ENCODE measurements at regions not wholly inside any gene's neighbourhood (a gene's known extent, or its start where the extent isn't known, plus 50 kb on each side); places are given as distances from the start of the nearest gene placed in this dataset.
"Not testable (repeated sequence)": the region's sequence is repeated elsewhere in the genome, so short reads cannot be mapped to it uniquely, and the experiment has no call there.

DNA sequence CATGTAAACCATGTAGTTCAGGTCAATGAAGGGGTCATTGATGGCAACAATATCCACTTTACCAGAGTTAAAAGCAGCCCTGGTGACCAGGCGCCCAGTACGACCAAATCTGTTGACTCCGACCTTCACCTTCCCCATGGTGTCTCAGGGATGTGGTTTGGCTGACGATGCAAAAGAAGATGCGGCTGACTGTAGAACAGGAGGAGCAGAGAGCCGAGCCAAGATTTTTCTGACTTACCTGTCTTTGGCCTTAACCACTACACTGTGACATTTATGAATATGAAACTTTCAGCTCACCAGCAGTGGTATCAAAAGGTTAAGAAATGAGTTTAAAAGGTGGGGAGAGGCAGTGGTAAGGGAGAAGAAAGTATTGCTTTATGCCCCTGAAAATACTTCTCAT, 309.8 kb downstream of the BCOR start:
- Histone ChIP-seq H3K36me3 (ENCODE audit: control insufficient read depth, insufficient read depth, low read length) (no peaks in the 10 kb centered on the region), H3K4me1 (ENCODE audit: control insufficient read depth, insufficient read depth, low read length, poor library complexity, severe bottlenecking) (no peaks in the 10 kb centered on the region), H3K27ac (ENCODE audit: low read depth, low read length, severe bottlenecking) (no peak overlapping the region), H3K4me3 (ENCODE audit: extremely low read depth, insufficient read depth, low read length, poor library complexity, severe bottlenecking) (no peak overlapping the region), H3K9me3 (ENCODE audit: control insufficient read depth, low read length) (no peaks in the 10 kb centered on the region)
- WGBS, 2 experiments (ENCODE audit: insufficient coverage in 2 of 2): 80% methylated on average over 1 of the region's 6 CpGs; no CpG with 5 or more reads in 1 of the 2 experiments

DNA sequence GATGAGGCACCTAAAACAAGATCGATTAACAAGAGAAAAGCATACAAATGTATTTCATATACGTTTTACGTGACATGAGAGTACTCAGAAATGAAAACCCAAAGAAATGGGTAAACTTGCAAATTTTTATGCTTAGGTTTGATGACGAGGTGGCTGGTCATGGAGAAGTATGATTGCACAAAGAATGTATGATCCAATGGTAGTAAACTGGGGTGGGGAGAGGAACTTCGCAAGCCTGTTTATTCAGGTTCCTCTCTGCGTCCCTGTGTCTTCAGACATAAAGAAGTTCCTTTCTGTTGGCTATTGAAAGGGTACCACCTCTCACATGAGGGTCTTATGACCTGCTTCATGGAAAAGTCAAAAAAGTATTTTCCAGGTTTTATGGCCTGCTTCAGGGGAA, 309.2 kb downstream of the BCOR start:
- Histone ChIP-seq H3K4me1 (ENCODE audit: control insufficient read depth, insufficient read depth, low read length, poor library complexity, severe bottlenecking) (no peaks in the 10 kb centered on the region), H3K9me3 (ENCODE audit: control insufficient read depth, low read length) (no peaks in the 10 kb centered on the region), H3K4me3 (ENCODE audit: extremely low read depth, insufficient read depth, low read length, poor library complexity, severe bottlenecking) (no peak overlapping the region), H3K36me3 (ENCODE audit: control insufficient read depth, insufficient read depth, low read length) (no peaks in the 10 kb centered on the region), H3K27ac (ENCODE audit: low read depth, low read length, severe bottlenecking) (no peak overlapping the region)
- 94 to 97% methylated on average over 3 to 4 of the region's 6 CpGs for WGBS, 2 experiments (ENCODE audit: insufficient coverage in 2 of 2)

DNA sequence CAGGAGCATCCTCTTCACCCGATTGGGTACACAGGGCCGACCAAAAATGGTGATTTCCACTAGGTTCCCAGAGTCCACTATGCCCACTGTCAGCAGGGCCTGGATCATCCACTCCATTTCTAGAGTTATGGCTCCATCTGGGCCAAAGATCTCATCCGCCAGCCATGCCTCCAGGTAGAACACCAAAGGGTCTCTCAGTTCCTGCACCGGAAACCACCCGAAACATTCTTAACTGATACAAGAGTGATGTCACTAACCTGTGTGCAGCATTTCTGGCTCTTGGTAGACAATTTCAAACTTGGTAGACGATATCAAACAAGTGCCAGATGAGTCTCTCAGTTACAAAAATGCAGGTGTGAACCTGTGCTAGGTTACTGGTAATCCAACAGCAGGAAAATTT, 306.1 kb downstream of the BCOR start:
- Histone ChIP-seq H3K9me3 (ENCODE audit: control insufficient read depth, low read length) (no peaks in the 10 kb centered on the region), H3K27ac (ENCODE audit: low read depth, low read length, severe bottlenecking) (no peak overlapping the region), H3K36me3 (ENCODE audit: control insufficient read depth, insufficient read depth, low read length) (no peaks in the 10 kb centered on the region), H3K4me3 (ENCODE audit: extremely low read depth, insufficient read depth, low read length, poor library complexity, severe bottlenecking) (no peak overlapping the region), H3K4me1 (ENCODE audit: control insufficient read depth, insufficient read depth, low read length, poor library complexity, severe bottlenecking) (peaks cover 3% of the 10 kb centered on the region)
- 95 to 100% methylated on average over 4 of the region's 6 CpGs for WGBS, 2 experiments (ENCODE audit: insufficient coverage in 2 of 2)

DNA sequence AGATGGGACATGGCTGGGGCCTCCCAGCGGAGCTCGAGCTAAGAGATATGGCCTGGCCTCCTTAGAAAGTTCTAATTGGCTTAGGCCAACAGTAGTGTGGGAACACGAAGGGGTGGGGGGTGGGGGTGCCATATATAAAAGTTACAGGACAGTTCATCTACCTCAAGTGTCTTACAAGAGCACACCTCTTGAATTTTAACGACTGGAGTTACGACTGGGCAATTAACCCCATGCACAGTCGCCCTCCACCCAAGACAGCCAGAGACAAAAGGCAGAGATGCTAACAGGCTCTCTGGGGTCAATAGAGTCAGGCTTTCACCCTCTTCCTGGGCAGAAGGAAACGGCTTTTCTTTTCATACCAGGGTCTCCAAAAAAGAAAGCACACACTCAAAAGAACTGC, 302.2 kb downstream of the BCOR start:
- Histone ChIP-seq H3K4me3 (ENCODE audit: extremely low read depth, insufficient read depth, low read length, poor library complexity, severe bottlenecking) (no peak overlapping the region), H3K4me1 (ENCODE audit: control insufficient read depth, insufficient read depth, low read length, poor library complexity, severe bottlenecking) (peaks cover 3% of the 10 kb centered on the region), H3K9me3 (ENCODE audit: control insufficient read depth, low read length) (no peaks in the 10 kb centered on the region), H3K27ac (ENCODE audit: low read depth, low read length, severe bottlenecking) (no peak overlapping the region), H3K36me3 (ENCODE audit: control insufficient read depth, insufficient read depth, low read length) (no peaks in the 10 kb centered on the region)
- WGBS, 2 experiments (ENCODE audit: insufficient coverage in 2 of 2): 25 to 100% methylated on average over 1 to 2 of the region's 7 CpGs

DNA sequence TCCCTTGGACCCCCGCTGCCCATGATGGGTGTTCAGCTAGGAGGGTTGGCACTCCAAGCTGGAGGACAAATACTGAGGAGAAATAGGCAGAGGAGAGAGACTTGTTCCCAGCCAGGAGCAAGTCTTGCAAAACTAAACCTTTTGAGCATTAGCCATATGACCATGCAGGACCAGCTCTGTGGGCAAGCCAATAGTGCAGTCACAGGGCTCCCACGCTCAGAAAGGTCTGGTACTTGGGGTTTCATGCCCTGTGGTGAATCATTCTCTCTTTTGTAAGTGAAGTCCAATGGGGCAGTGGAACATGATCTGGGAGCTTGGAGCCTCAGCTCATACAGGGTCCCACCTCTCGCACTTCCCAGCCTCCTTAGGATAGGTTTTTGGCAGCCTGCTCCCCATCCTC, 300.9 kb downstream of the BCOR start:
- Histone ChIP-seq H3K27ac (ENCODE audit: low read depth, low read length, severe bottlenecking) (no peak overlapping the region), H3K4me3 (ENCODE audit: extremely low read depth, insufficient read depth, low read length, poor library complexity, severe bottlenecking) (no peak overlapping the region), H3K36me3 (ENCODE audit: control insufficient read depth, insufficient read depth, low read length) (no peaks in the 10 kb centered on the region), H3K9me3 (ENCODE audit: control insufficient read depth, low read length) (no peaks in the 10 kb centered on the region), H3K4me1 (ENCODE audit: control insufficient read depth, insufficient read depth, low read length, poor library complexity, severe bottlenecking) (peaks cover 3% of the 10 kb centered on the region)
- 100% methylated on average over 1 of the region's 3 CpGs; no CpG with 5 or more reads in 1 of the 2 experiments for WGBS, 2 experiments (ENCODE audit: insufficient coverage in 2 of 2)

DNA sequence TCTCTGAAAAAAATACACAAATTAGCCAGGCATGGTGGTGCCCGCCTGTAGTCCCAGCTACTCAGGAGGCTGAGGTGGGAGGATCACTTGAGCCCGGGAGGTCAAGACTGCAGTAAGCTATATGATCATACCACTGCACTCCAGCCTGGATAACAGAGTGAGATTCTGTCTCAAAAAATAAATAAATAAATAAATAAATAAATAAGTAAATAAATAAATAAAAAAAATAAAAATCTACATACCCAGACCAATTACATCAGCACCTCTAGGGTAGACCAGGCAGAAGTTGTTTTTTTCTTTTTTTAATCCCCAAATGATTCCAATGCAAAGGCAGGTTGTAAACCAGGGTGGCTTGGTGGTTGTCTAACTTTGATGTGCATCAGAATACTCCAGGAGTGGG, 299.3 kb downstream of the BCOR start:
- not testable (repeated sequence) for H3K4me3 ChIP-seq (ENCODE audit: extremely low read depth, insufficient read depth, low read length, poor library complexity, severe bottlenecking); H3K27ac ChIP-seq (ENCODE audit: low read depth, low read length, severe bottlenecking); H3K9me3 ChIP-seq (ENCODE audit: control insufficient read depth, low read length); H3K4me1 ChIP-seq (ENCODE audit: control insufficient read depth, insufficient read depth, low read length, poor library complexity, severe bottlenecking); H3K36me3 ChIP-seq (ENCODE audit: control insufficient read depth, insufficient read depth, low read length)
- 100% methylated on average over 1 of the region's 2 CpGs; no CpG with 5 or more reads in 1 of the 2 experiments for WGBS, 2 experiments (ENCODE audit: insufficient coverage in 2 of 2)

DNA sequence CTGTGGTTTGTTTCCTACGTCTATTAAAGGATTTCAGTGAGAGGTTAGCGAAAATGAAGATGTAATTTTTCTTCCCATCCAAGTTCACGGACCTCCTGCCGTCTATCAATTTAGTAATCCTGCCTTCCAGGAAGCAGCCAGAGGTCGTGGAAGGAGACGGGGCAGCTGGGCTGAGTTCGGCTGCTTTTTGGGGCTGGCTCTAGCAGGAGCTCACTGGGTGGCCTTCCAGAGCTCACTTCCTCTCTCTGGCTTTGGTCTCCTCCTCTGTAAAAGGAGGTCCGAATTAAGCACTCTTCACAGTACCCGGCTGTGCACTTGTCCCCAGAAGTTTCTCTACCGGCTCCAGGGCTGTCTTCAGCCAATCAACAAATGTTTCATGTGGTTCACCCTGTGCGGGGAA, 295.4 kb downstream of the BCOR start:
- H3K36me3 ChIP-seq (ENCODE audit: control insufficient read depth, insufficient read depth, low read length): no peaks in the 10 kb centered on the region
- no peak overlapping the region for H3K27ac ChIP-seq (ENCODE audit: low read depth, low read length, severe bottlenecking)
- H3K9me3 ChIP-seq (ENCODE audit: control insufficient read depth, low read length): no peaks in the 10 kb centered on the region
- peaks cover 5% of the 10 kb centered on the region for H3K4me1 ChIP-seq (ENCODE audit: control insufficient read depth, insufficient read depth, low read length, poor library complexity, severe bottlenecking)
- WGBS, 2 experiments (ENCODE audit: insufficient coverage in 2 of 2): 50 to 59% methylated on average over 2 to 3 of the region's 11 CpGs
- H3K4me3 ChIP-seq (ENCODE audit: extremely low read depth, insufficient read depth, low read length, poor library complexity, severe bottlenecking): no peak overlapping the region

DNA sequence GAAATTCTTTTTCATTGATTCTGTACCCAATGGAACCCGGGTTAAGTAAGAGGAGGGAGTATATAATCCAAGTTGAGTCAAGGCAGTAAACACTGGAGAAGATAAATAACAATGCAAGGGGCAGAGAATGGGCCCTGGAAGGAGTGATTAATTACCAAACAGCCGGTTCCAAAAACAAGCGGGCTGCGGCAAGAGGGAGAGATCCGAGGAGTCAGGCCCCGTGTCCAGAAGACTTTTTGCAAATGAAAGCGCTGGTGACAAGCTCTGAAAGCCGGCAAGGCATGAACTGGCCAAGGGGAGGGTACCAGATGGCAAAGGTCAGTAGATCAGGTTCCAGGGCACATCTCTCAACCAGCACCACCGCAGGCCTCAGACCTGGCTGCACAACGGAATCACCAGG, 294.9 kb downstream of the BCOR start:
- no peak overlapping the region for H3K27ac ChIP-seq (ENCODE audit: low read depth, low read length, severe bottlenecking)
- 72 to 76% methylated on average over 4 to 6 of the region's 10 CpGs for WGBS, 2 experiments (ENCODE audit: insufficient coverage in 2 of 2)
- H3K36me3 ChIP-seq (ENCODE audit: control insufficient read depth, insufficient read depth, low read length): no peaks in the 10 kb centered on the region

DNA sequence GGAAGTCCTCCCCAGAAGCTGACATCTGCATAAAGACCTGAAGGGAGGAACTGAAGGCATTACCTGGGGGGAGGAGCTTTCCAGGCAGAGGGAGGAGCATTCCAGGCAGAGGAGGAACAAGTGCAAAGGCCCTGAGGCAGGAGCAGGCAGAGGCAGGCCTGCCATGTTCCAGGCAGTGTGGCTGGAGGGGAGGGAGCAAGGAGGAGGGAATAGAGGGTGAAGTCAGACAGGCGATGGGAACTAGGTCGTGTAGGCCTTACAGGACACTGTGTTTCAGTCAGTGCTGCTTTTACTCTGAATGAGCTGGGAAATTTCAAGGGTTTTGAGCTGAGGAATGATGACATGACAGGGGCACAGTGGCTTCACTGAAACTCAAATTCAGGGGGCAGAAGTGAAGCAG, 292.7 kb downstream of the BCOR start:
- H3K4me3 ChIP-seq (ENCODE audit: extremely low read depth, insufficient read depth, low read length, poor library complexity, severe bottlenecking): no peak overlapping the region
- H3K9me3 ChIP-seq (ENCODE audit: control insufficient read depth, low read length): no peaks in the 10 kb centered on the region
- H3K4me1 ChIP-seq (ENCODE audit: control insufficient read depth, insufficient read depth, low read length, poor library complexity, severe bottlenecking): peaks cover 26% of the 10 kb centered on the region
- no peak overlapping the region for H3K27ac ChIP-seq (ENCODE audit: low read depth, low read length, severe bottlenecking)
- no peaks in the 10 kb centered on the region for H3K36me3 ChIP-seq (ENCODE audit: control insufficient read depth, insufficient read depth, low read length)
- 100% methylated on average over 1 of the region's 2 CpGs; no CpG with 5 or more reads in 1 of the 2 experiments for WGBS, 2 experiments (ENCODE audit: insufficient coverage in 2 of 2)

More for the DNA sequence above, 294.9 kb downstream of the BCOR start:
- H3K9me3 ChIP-seq (ENCODE audit: control insufficient read depth, low read length): no peaks in the 10 kb centered on the region
- H3K4me1 ChIP-seq (ENCODE audit: control insufficient read depth, insufficient read depth, low read length, poor library complexity, severe bottlenecking): peaks cover 9% of the 10 kb centered on the region
- no peak overlapping the region for H3K4me3 ChIP-seq (ENCODE audit: extremely low read depth, insufficient read depth, low read length, poor library complexity, severe bottlenecking)

DNA sequence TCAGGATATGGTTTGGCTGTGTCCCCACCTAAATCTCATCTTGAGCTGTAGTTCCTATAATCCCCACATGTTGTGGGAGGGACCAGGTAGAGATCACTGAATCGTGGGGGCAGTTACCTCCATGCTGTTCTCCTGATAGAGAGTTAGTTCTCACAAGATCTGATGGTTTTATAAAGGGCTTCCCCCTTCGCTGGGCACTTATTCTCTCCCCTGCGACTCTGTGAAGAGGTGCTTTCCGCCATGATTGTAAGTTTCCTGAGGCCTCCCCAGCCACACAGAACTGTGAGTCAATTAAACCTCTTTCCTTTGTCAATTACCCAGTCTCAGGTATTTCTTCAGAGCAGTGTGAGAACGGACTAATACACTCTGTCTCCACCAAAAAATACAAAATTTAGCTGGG, 291.9 kb downstream of the BCOR start:
- no peaks in the 10 kb centered on the region for H3K9me3 ChIP-seq (ENCODE audit: control insufficient read depth, low read length)
- no peaks in the 10 kb centered on the region for H3K36me3 ChIP-seq (ENCODE audit: control insufficient read depth, insufficient read depth, low read length)
- no peak overlapping the region for H3K4me3 ChIP-seq (ENCODE audit: extremely low read depth, insufficient read depth, low read length, poor library complexity, severe bottlenecking)
- WGBS, 2 experiments (ENCODE audit: insufficient coverage in 2 of 2): 100% methylated on average over 2 of the region's 5 CpGs; no CpG with 5 or more reads in 1 of the 2 experiments
- peaks cover 26% of the 10 kb centered on the region for H3K4me1 ChIP-seq (ENCODE audit: control insufficient read depth, insufficient read depth, low read length, poor library complexity, severe bottlenecking)
- H3K27ac ChIP-seq (ENCODE audit: low read depth, low read length, severe bottlenecking): no peak overlapping the region

DNA sequence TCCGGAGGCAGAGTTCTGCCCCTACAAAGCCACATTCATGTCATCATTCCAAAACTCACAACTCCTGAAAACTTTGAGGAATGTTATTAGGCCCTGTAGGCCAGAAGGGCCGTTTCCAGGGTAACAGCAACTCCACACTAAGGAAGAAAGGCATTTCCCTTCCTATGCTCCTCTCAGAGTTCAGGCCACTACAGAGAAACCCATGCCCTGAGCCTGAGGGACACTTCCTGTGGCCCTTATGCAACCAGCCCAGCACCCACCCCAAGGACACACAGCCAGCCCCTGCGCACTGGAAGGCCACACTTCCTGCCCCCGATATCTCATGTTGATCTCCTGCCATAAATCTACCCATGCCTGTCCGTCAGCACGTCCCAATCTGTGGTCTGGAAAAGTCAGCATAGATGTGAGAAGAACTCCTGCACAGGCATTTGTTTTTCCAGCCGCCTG, 289.3 kb downstream of the BCOR start:
- H3K36me3 ChIP-seq (ENCODE audit: control insufficient read depth, insufficient read depth, low read length): no peaks in the 10 kb centered on the region
- peak overlapping the region; percentile 89 for H3K27ac ChIP-seq (ENCODE audit: low read depth, low read length, severe bottlenecking)
- WGBS, 2 experiments (ENCODE audit: insufficient coverage in 2 of 2): 58% methylated on average over 4 of the region's 7 CpGs; no CpG with 5 or more reads in 1 of the 2 experiments
- H3K4me1 ChIP-seq (ENCODE audit: control insufficient read depth, insufficient read depth, low read length, poor library complexity, severe bottlenecking): peaks cover 22% of the 10 kb centered on the region
- no peak overlapping the region for H3K4me3 ChIP-seq (ENCODE audit: extremely low read depth, insufficient read depth, low read length, poor library complexity, severe bottlenecking)
- H3K9me3 ChIP-seq (ENCODE audit: control insufficient read depth, low read length): no peaks in the 10 kb centered on the region

Data from mesodermal cell (in vitro differentiated cells).